ENCODE measurements at regions not wholly inside any gene's neighbourhood (a gene's known extent, or its start where the extent isn't known, plus 50 kb on each side); places are given as distances from the start of the nearest gene placed in this dataset.

GRCh38 chr2:104163611-104164130 lies 690.2 kb upstream of the POU3F3 start:
- DNase-seq: no peak

- no peak for DNase-seq
Measured at GRCh38 chr2:104164721-104165252, 689.1 kb upstream of the POU3F3 start.

GRCh38 chr2:104177179-104177578 lies 676.7 kb upstream of the POU3F3 start:
- DNase-seq: no peak

- no peak for DNase-seq
Measured at GRCh38 chr2:104179644-104180043, 674.3 kb upstream of the POU3F3 start.

- DNase-seq: no peak
Measured at GRCh38 chr2:104200533-104201168, 653.3 kb upstream of the POU3F3 start.

- no peak for DNase-seq
Measured at GRCh38 chr2:104213758-104214157, 640.2 kb upstream of the POU3F3 start.

GRCh38 chr2:104215269-104216161 lies 638.4 kb upstream of the POU3F3 start:
- DNase-seq: no peak

GRCh38 chr2:104233591-104233990 lies 620.3 kb upstream of the POU3F3 start:
- peak; percentile 4 for DNase-seq

- DNase-seq: no peak
Measured at GRCh38 chr2:104236491-104236890, 617.4 kb upstream of the POU3F3 start.

GRCh38 chr2:104240984-104241383 lies 612.9 kb upstream of the POU3F3 start:
- DNase-seq: no peak

GRCh38 chr2:104249629-104250028 lies 604.3 kb upstream of the POU3F3 start:
- DNase-seq: no peak

- no peak for DNase-seq
Measured at GRCh38 chr2:104250635-104251034, 603.3 kb upstream of the POU3F3 start.

GRCh38 chr2:104254017-104254416 lies 599.9 kb upstream of the POU3F3 start:
- DNase-seq: no peak

- no peak for DNase-seq
Measured at GRCh38 chr2:104262714-104263113, 591.2 kb upstream of the POU3F3 start.

- DNase-seq: no peak
Measured at GRCh38 chr2:104279646-104280045, 574.3 kb upstream of the POU3F3 start.

GRCh38 chr2:104280216-104280615 lies 573.7 kb upstream of the POU3F3 start:
- DNase-seq: no peak

GRCh38 chr2:104286841-104287240 lies 567.1 kb upstream of the POU3F3 start:
- peak; percentile 64 for DNase-seq

GRCh38 chr2:104289651-104290565 lies 564.0 kb upstream of the POU3F3 start:
- no peak for DNase-seq

- peak; percentile 18 for DNase-seq
Measured at GRCh38 chr2:104290566-104290891, 563.4 kb upstream of the POU3F3 start.

GRCh38 chr2:104312684-104313083 lies 541.2 kb upstream of the POU3F3 start:
- DNase-seq: no peak

GRCh38 chr2:104318001-104318665 lies 535.8 kb upstream of the POU3F3 start:
- DNase-seq: no peak

Data from fibroblast of skin of scalp (primary cell).